H1 (cell line): ENCODE measurements at regions not wholly inside any gene's neighbourhood (a gene's known extent, or its start where the extent isn't known, plus 50 kb on each side); places are given as distances from the start of the nearest gene placed in this dataset.

Experiments used
- CTCF ChIA-PET: fragments of 300-600 bp; sonication (Branson Sonifier 250); formaldehyde crosslinking; loops from one replicate; lab custom pipeline; 2021; ENCODE audit not compliant: partially characterized antibody; lab: Charles Lee
- POLR2A ChIA-PET: fragments of 300-600 bp; sonication (Branson Sonifier 250); formaldehyde crosslinking; loops from one replicate; lab custom pipeline; 2021; ENCODE audit warnings: inconsistent platforms; ENCODE audit not compliant: partially characterized antibody; lab: Charles Lee
- DNase-seq, 2 experiments: peaks; one replicate each; pipeline versions ENCODE4 v3.0.0 to v3.0.0-alpha.2; 2010 to 2022; ENCODE audit warnings: low spot score in 2 of 2, low read depth in 1 of 2, mixed read lengths in 1 of 2
- FAIRE-seq: peaks from 2 replicates; lab custom pipeline; 2011; peaks lifted over from hg19 to GRCh38; lab: Jason Lieb, UNC
- H2AFZ ChIP-seq: 2 replicates; pipeline ENCODE4 v1.8.1; 2012; ENCODE audit warnings: low read length, inconsistent platforms
- H2AK5ac ChIP-seq: 2 replicates; pipeline ENCODE4 v1.6.1; 2013; ENCODE audit warnings: low read depth, low read length
- H2BK120ac ChIP-seq: replicated peaks from 2 replicates; pipeline ENCODE3; 2013; ENCODE audit warnings: low read depth, low read length, inconsistent platforms
- H2BK12ac ChIP-seq: 2 replicates; pipeline ENCODE4 v1.6.1; 2013; ENCODE audit warnings: low read depth, low read length
- H2BK15ac ChIP-seq: 2 replicates; pipeline ENCODE4 v1.6.1; 2013; ENCODE audit warnings: low read length
- H2BK20ac ChIP-seq: 2 replicates; pipeline ENCODE4 v1.6.1; 2013; ENCODE audit warnings: low read length
- H2BK5ac ChIP-seq: 2 replicates; pipeline ENCODE4 v1.6.1; 2013; ENCODE audit warnings: low read depth, low read length
- H3K14ac ChIP-seq: 2 replicates; pipeline ENCODE4 v1.6.1; 2013; ENCODE audit warnings: inconsistent platforms; ENCODE audit not compliant: insufficient read length
- H3K18ac ChIP-seq: 2 replicates; pipeline ENCODE4 v1.6.1; 2013; ENCODE audit warnings: low read length; ENCODE audit errors: extremely low read depth
- H3K23ac ChIP-seq: 2 replicates; pipeline ENCODE4 v1.6.1; 2013; ENCODE audit warnings: inconsistent platforms; ENCODE audit not compliant: insufficient read length
- H3K23me2 ChIP-seq: 2 replicates; pipeline ENCODE4 v1.6.1; 2013; ENCODE audit warnings: low read depth, low read length
- H3K27ac ChIP-seq: 2 replicates; pipeline ENCODE4 v1.6.1; 2011; ENCODE audit warnings: low read depth, low read length, inconsistent platforms
- H3K27me3 ChIP-seq, 4 experiments: replicated peaks in 1 of 4; 1 replicate in 1 of 4; 2 replicates in 3 of 4; pipeline versions ENCODE4 v1.6.1 to v1.8.1; 2011 to 2013; ENCODE audit warnings: low read length in 3 of 4, mild to moderate bottlenecking in 3 of 4, inconsistent platforms in 2 of 4, mixed read lengths in 2 of 4, moderate library complexity in 1 of 4; ENCODE audit not compliant: control insufficient read depth in 3 of 4, insufficient read depth in 3 of 4; ENCODE audit errors: extremely low read depth in 1 of 4
- H3K36me3 ChIP-seq, 4 experiments: 2 replicates each; pipeline versions ENCODE4 v1.6.1 to v1.8.1; 2011 to 2013; ENCODE audit warnings: mild to moderate bottlenecking in 4 of 4, low read length in 3 of 4, moderate library complexity in 2 of 4, control low read depth in 1 of 4, inconsistent platforms in 1 of 4; ENCODE audit not compliant: insufficient read depth in 4 of 4, control insufficient read depth in 2 of 4
- H3K4ac ChIP-seq: replicated peaks from 2 replicates; pipeline ENCODE3; 2013; ENCODE audit warnings: low read length, low read depth, mixed read lengths, inconsistent platforms; ENCODE audit not compliant: insufficient read length
- H3K4me1 ChIP-seq, 4 experiments: replicated peaks in 1 of 4; 1 replicate in 1 of 4; 2 replicates in 3 of 4; pipeline versions ENCODE4 v1.6.1 to v1.8.1; 2011 to 2013; ENCODE audit warnings: low read length in 3 of 4, inconsistent platforms in 2 of 4, mixed read lengths in 1 of 4; ENCODE audit not compliant: insufficient read depth in 4 of 4, control insufficient read depth in 3 of 4
- H3K4me2 ChIP-seq, 2 experiments: 2 replicates each; pipeline versions ENCODE4 v1.6.1 to v1.8.1; 2011 to 2013; ENCODE audit warnings: low read depth in 2 of 2, low read length in 2 of 2, control low read depth in 1 of 2, inconsistent platforms in 1 of 2, mild to moderate bottlenecking in 1 of 2; ENCODE audit not compliant: insufficient read depth in 1 of 2
- H3K4me3 ChIP-seq, 4 experiments: fragments of 200-600, 300-600 bp in 1 of 4; sonication (generic), shearing (Covaris generic), sonication (Bioruptor Twin) in 1 of 4; 2 replicates each; pipeline versions ENCODE4 v1.5.1 to v1.8.1; 2011 to 2016; ENCODE audit warnings: low read length in 4 of 4, low read depth in 3 of 4, control low read depth in 2 of 4, inconsistent platforms in 2 of 4, mild to moderate bottlenecking in 2 of 4, mixed read lengths in 1 of 4, moderate library complexity in 1 of 4; ENCODE audit not compliant: insufficient read depth in 2 of 4; ENCODE audit errors: extremely low read depth in 1 of 4
- H3K56ac ChIP-seq: replicated peaks from 2 replicates; pipeline ENCODE3; 2013; ENCODE audit warnings: low read depth, mild to moderate bottlenecking, mixed read lengths, low read length, inconsistent platforms; ENCODE audit not compliant: insufficient read length
- H3K79me1 ChIP-seq: 2 replicates; pipeline ENCODE4 v1.6.1; 2013; ENCODE audit warnings: low read depth, low read length, control low read depth
- H3K79me2 ChIP-seq, 2 experiments: 2 replicates each; pipeline versions ENCODE4 v1.6.1 to v1.8.1; 2012 to 2013; ENCODE audit warnings: low read length in 2 of 2, mild to moderate bottlenecking in 2 of 2, inconsistent platforms in 1 of 2; ENCODE audit not compliant: insufficient read depth in 2 of 2, control insufficient read depth in 1 of 2
- H3K9ac ChIP-seq, 4 experiments: replicated peaks in 1 of 4; 1 replicate in 1 of 4; 2 replicates in 3 of 4; pipeline versions ENCODE4 v1.6.1 to v1.8.1; 2011 to 2013; ENCODE audit warnings: low read depth in 3 of 4, low read length in 3 of 4, control low read depth in 2 of 4, mild to moderate bottlenecking in 2 of 4, moderate library complexity in 2 of 4, inconsistent platforms in 1 of 4; ENCODE audit errors: extremely low read depth in 1 of 4
- H3K9me3 ChIP-seq, 2 experiments: 2 replicates each; pipeline versions ENCODE4 v1.6.1 to v1.8.1; 2012 to 2013; ENCODE audit warnings: mild to moderate bottlenecking in 2 of 2, moderate library complexity in 2 of 2, control low read depth in 1 of 2, inconsistent platforms in 1 of 2, low read depth in 1 of 2, low read length in 1 of 2, mixed read lengths in 1 of 2; ENCODE audit not compliant: insufficient read depth in 2 of 2
- H4K20me1 ChIP-seq, 2 experiments: replicated peaks in 1 of 2; 2 replicates each; pipeline versions ENCODE3 to v1.8.1; 2011 to 2013; ENCODE audit warnings: inconsistent platforms in 2 of 2, low read length in 2 of 2, mild to moderate bottlenecking in 1 of 2; ENCODE audit not compliant: insufficient read depth in 2 of 2, control insufficient read depth in 1 of 2
- H4K5ac ChIP-seq: 2 replicates; pipeline ENCODE4 v1.6.1; 2013; ENCODE audit warnings: low read length, low read depth, mixed read lengths, inconsistent platforms; ENCODE audit not compliant: insufficient read length
- H4K8ac ChIP-seq: 2 replicates; pipeline ENCODE4 v1.8.0; 2013; ENCODE audit warnings: mild to moderate bottlenecking, moderate library complexity, low read length, inconsistent platforms; ENCODE audit not compliant: insufficient read depth; ENCODE audit errors: extremely low read depth
- H4K91ac ChIP-seq: replicated peaks from 2 replicates; pipeline ENCODE3; 2013; ENCODE audit warnings: low read length, mixed read lengths, inconsistent platforms; ENCODE audit not compliant: insufficient read length
- CHD1 ChIP-seq: IDR thresholded peaks from 2 replicates; pipeline ENCODE4 v1.6.1; 2012; ENCODE audit warnings: low read depth, low read length, improper control_type of control experiment
- CREB1 ChIP-seq: IDR thresholded peaks from 2 replicates; pipeline ENCODE4 v1.6.1; 2012; ENCODE audit warnings: inconsistent platforms
- FOSL1 ChIP-seq: IDR thresholded peaks from 2 replicates; pipeline ENCODE4 v1.6.1; 2011; ENCODE audit warnings: mild to moderate bottlenecking, low read depth, low read length, moderate library complexity; ENCODE audit not compliant: insufficient read depth
- HDAC2 ChIP-seq, 2 experiments: fragments of 300-600 bp in 1 of 2; sonication (generic) in 1 of 2; IDR thresholded peaks; 2 replicates each; pipeline ENCODE4 v1.6.1; 2011 to 2012; ENCODE audit warnings: low read depth in 2 of 2, low read length in 2 of 2, mild to moderate bottlenecking in 2 of 2, moderate library complexity in 2 of 2, borderline replicate concordance in 1 of 2, inconsistent platforms in 1 of 2
- KDM4A ChIP-seq: IDR thresholded peaks from one replicate; pipeline ENCODE4 v1.7.1; 2012; ENCODE audit warnings: low read depth, mild to moderate bottlenecking, moderate library complexity, low read length, inconsistent platforms; ENCODE audit not compliant: severe bottlenecking
- MAFK ChIP-seq: IDR thresholded peaks from 2 replicates; pipeline ENCODE4 v1.6.1; 2012; ENCODE audit warnings: low read depth, mild to moderate bottlenecking, improper control_type of control experiment, low read length
- POU5F1 ChIP-seq: IDR thresholded peaks from 2 replicates; pipeline ENCODE4 v1.6.1; 2011; ENCODE audit warnings: low read depth, mild to moderate bottlenecking, low read length, moderate library complexity
- RAD21 ChIP-seq, 2 experiments: IDR thresholded peaks in 1 of 2; conservative IDR thresholded peaks in 1 of 2; 2 replicates each; pipeline ENCODE4 v1.6.1; 2011; ENCODE audit warnings: low read depth in 2 of 2, low read length in 2 of 2, improper control_type of control experiment in 1 of 2, inconsistent platforms in 1 of 2, mild to moderate bottlenecking in 1 of 2, moderate library complexity in 1 of 2
- RBBP5 ChIP-seq: IDR thresholded peaks from 2 replicates; pipeline ENCODE4 v1.7.1; 2012; ENCODE audit warnings: low read depth, mild to moderate bottlenecking, inconsistent platforms, low read length, moderate library complexity, borderline replicate concordance
- SIRT6 ChIP-seq: IDR thresholded peaks from one replicate; pipeline ENCODE4 v1.7.1; 2012; ENCODE audit warnings: low read length, inconsistent platforms
- SP4 ChIP-seq: IDR thresholded peaks from 2 replicates; pipeline ENCODE4 v1.6.1; 2012; ENCODE audit warnings: low read length, inconsistent platforms
- SRF ChIP-seq: IDR thresholded peaks from 2 replicates; pipeline ENCODE4 v1.6.1; 2011; ENCODE audit warnings: mild to moderate bottlenecking, low read depth, low read length, moderate library complexity
- TEAD4 ChIP-seq: IDR thresholded peaks from 2 replicates; pipeline ENCODE4 v1.6.1; 2012; ENCODE audit warnings: low read depth, low read length, inconsistent platforms, mixed read lengths
- whole genome bisulfite sequencing, 2 experiments: shearing (Covaris generic) in 1 of 2; methylation state at CpG; one replicate each; pipeline versions ENCODE4 v1.1.6 to v1.1.7; 2013 to 2015; ENCODE audit warnings: low lambda C conversion rate in 2 of 2, mixed read lengths in 2 of 2, inconsistent platforms in 1 of 2, low coverage in 1 of 2, missing lambda C conversion rate in 1 of 2; ENCODE audit not compliant: insufficient replicate concordance in 2 of 2, insufficient coverage in 1 of 2, insufficient read length in 1 of 2; ENCODE audit errors: extremely low coverage in 1 of 2, missing lambda C conversion rate in 1 of 2; 5-methylcytosine and 5-hydroxymethylcytosine counted together
- TF ChIP-seq, protein P1 (sequence below): IDR thresholded peaks from 2 replicates; pipeline ENCODE4 v1.6.1; 2011; ENCODE audit warnings: low read length, improper control_type of control experiment

DNA sequence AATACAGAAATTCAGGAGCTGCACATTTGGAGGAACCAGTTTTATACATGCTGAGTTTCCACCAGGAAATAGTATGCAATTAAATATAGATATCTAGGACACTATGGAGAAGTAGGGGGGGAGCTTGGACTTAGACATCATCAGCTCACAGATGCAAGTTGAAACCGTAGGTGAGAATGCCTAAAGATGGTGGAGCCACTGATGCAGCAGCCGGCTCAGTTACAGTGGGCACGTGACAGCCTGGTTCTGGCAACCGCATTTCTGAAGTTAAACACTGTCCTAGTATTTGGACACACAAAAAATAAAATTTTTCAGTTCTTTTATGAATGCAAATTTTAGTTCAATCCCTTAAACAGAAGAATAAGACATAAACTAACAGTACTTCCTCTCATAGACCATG is 91.5 kb upstream of the FRY start:
- CTCF ChIA-PET = interaction anchor here (0.6 to 1.3 kb wide), 2 partner anchors 30 to 469 kb away, joined by 3 to 6 read pairs; no protein-coding TSS in a partner anchor
- H3K56ac ChIP-seq = no peak overlapping the region
- no peaks in the 10 kb centered on the region for H3K79me1 ChIP-seq
- H3K4me1 ChIP-seq = no peaks in the 10 kb centered on the region
- H3K9ac ChIP-seq = no peak overlapping the region
- no peak overlapping the region for H2BK15ac ChIP-seq
- H3K14ac ChIP-seq = no peak overlapping the region
- no peak overlapping the region for H4K91ac ChIP-seq
- no peak overlapping the region for H3K4me2 ChIP-seq
- H3K27ac ChIP-seq = no peak overlapping the region
- no peaks in the 10 kb centered on the region for H3K36me3 ChIP-seq
- no peak overlapping the region for H4K8ac ChIP-seq
- no peak overlapping the region for H2AK5ac ChIP-seq
- H3K23me2 ChIP-seq = no peaks in the 10 kb centered on the region; the same call in 1 of the 2 replicates
- H3K27me3 ChIP-seq = no peaks in the 10 kb centered on the region
- H2AFZ ChIP-seq = no peak overlapping the region
- H2BK5ac ChIP-seq = no peak overlapping the region
- no peak overlapping the region for H3K4ac ChIP-seq
- H2BK12ac ChIP-seq = no peak overlapping the region
- H2BK20ac ChIP-seq = no peak overlapping the region
- H3K18ac ChIP-seq = no peak overlapping the region
- no peak for DNase-seq
- POLR2A ChIA-PET = no interaction called here
- no peak for FAIRE-seq
- no peaks in the 10 kb centered on the region for H3K79me2 ChIP-seq
- no peak overlapping the region for H3K23ac ChIP-seq
- H3K4me3 ChIP-seq = no peak overlapping the region
- H3K9me3 ChIP-seq = no peaks in the 10 kb centered on the region
- H4K20me1 ChIP-seq = no peaks in the 10 kb centered on the region
- H2BK120ac ChIP-seq = no peak overlapping the region
- 100% methylated on average over 4 of the region's 4 CpGs; no CpG with 5 or more reads in 1 of the 2 experiments for WGBS, 2 experiments
- H4K5ac ChIP-seq = no peak overlapping the region
- TF ChIP-seq, protein P1, sequence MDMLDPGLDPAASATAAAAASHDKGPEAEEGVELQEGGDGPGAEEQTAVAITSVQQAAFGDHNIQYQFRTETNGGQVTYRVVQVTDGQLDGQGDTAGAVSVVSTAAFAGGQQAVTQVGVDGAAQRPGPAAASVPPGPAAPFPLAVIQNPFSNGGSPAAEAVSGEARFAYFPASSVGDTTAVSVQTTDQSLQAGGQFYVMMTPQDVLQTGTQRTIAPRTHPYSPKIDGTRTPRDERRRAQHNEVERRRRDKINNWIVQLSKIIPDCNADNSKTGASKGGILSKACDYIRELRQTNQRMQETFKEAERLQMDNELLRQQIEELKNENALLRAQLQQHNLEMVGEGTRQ = no peak
- TF ChIP-seq TEAD4 (no peak), FOSL1 (no peak), POU5F1 (no peak), RAD21 (IDR thresholded peaks at IDR 0.05 in 1 of 2, conservative IDR thresholded peaks at IDR 0.05 in 1 of 2; ENCODE audit: low read depth in 2 of 2, low read length in 2 of 2) (no peak), SP4 (no peak), SRF (no peak), KDM4A (no peak), CREB1 (no peak), SIRT6 (no peak), HDAC2 (IDR thresholded peaks at IDR 0.05; ENCODE audit: borderline replicate concordance in 1 of 2, low read depth in 2 of 2, low read length in 2 of 2) (no peak), CHD1 (no peak), RBBP5 (no peak), MAFK (no peak)
